ENCODE measurements at regions not wholly inside any gene's neighbourhood (a gene's known extent, or its start where the extent isn't known, plus 50 kb on each side); places are given as distances from the start of the nearest gene placed in this dataset.

DNA sequence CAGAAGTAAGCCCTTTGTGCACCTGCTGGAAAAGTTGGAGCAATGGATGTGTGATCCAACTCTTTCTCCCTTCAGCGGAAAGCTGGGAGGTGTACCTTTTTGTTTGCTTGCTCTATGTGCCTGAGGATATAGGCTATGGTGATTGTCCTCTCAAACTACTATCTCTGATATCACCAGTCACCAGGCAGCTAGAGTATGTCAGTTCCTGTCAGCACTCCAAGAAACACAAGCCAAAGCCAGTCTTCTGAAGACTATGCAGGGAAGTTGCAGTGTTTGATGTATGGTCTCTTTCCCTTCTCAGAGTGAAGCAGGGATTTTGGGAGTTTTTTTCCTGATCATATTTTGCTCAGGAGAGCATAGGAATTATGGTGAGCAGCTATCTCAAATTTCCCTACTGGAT, 146.4 kb downstream of the PTH2R start:
- Histone ChIP-seq H3K4me2 (ENCODE audit: insufficient read depth, insufficient read length, low read length) (no peak overlapping the region), H3K9ac (ENCODE audit: extremely low read depth, insufficient read length, low read length) (no peak overlapping the region), H3K14ac (ENCODE audit: insufficient read depth, low read length) (no peak overlapping the region), H2BK5ac (ENCODE audit: insufficient read length, low read length) (no peak overlapping the region), H2BK120ac (ENCODE audit: low read depth, low read length, poor library complexity, severe bottlenecking) (no peak overlapping the region), H3T11ph (ENCODE audit: low read length) (no peak overlapping the region), H3K4me1 (ENCODE audit: insufficient read depth, low read length) (no peaks in the 10 kb centered on the region), H4K20me1 (ENCODE audit: control insufficient read depth, insufficient read depth, insufficient read length) (no peaks in the 10 kb centered on the region), H3K56ac (ENCODE audit: insufficient read length, low read depth, low read length) (no peak overlapping the region), H3K23me2 (ENCODE audit: insufficient read length, low read depth, low read length, poor library complexity, severe bottlenecking) (no peaks in the 10 kb centered on the region), H2AK5ac (ENCODE audit: insufficient read length, low read length) (no peak overlapping the region), H3K18ac (ENCODE audit: insufficient read length, low read depth, low read length) (no peak overlapping the region), H2AFZ (ENCODE audit: low read length) (no peak overlapping the region), H4K8ac (replicated peaks; ENCODE audit: insufficient read length, low read depth, low read length) (no peak overlapping the region), H2BK12ac (ENCODE audit: insufficient read length, low read depth, low read length) (no peak overlapping the region), H3K23ac (ENCODE audit: insufficient read length, low read depth, low read length) (no peak overlapping the region), H3K9me3 (ENCODE audit: control insufficient read depth, low read depth, low read length) (no peaks in the 10 kb centered on the region), H3K27me3 (ENCODE audit: insufficient read depth, low read length) (no peaks in the 10 kb centered on the region), H3K79me2 (ENCODE audit: insufficient read depth, low read length) (no peaks in the 10 kb centered on the region), H2BK15ac (ENCODE audit: low read depth, low read length) (no peak overlapping the region), H4K5ac (ENCODE audit: insufficient read length, low read depth, low read length) (no peak overlapping the region), H3K27ac (ENCODE audit: insufficient read length, low read depth, low read length) (no peak overlapping the region), H3K79me1 (ENCODE audit: insufficient read depth, low read depth, low read length, poor library complexity, severe bottlenecking) (no peaks in the 10 kb centered on the region), H4K91ac (ENCODE audit: insufficient read length, low read depth, low read length) (no peak overlapping the region), H2BK20ac (ENCODE audit: low read depth, low read length, poor library complexity, severe bottlenecking) (no peak overlapping the region), H3K4ac (ENCODE audit: low read depth, low read length) (no peak overlapping the region)
- Mint-ChIP-seq H3K36me3 (ENCODE audit: insufficient read depth in 1 of 3, low read depth in 3 of 3) (no peaks in the 10 kb centered on the region; a peak in 2 of 7 replicates), H3K4me3 (no peak overlapping the region), H3K27me3 (ENCODE audit: low read depth) (no peaks in the 10 kb centered on the region), H3K4me1 (peaks cover 2 to 3% of the 10 kb centered on the region in 2 experiments; a peak in 2 of 4 replicates), H3K27ac (no peak overlapping the region), H3K9me3 (peaks cover 4 to 6% of the 10 kb centered on the region in 2 experiments; a peak in 3 of 5 replicates)
- DNase-seq, result no peak
- TF ChIP-seq, protein P1, sequence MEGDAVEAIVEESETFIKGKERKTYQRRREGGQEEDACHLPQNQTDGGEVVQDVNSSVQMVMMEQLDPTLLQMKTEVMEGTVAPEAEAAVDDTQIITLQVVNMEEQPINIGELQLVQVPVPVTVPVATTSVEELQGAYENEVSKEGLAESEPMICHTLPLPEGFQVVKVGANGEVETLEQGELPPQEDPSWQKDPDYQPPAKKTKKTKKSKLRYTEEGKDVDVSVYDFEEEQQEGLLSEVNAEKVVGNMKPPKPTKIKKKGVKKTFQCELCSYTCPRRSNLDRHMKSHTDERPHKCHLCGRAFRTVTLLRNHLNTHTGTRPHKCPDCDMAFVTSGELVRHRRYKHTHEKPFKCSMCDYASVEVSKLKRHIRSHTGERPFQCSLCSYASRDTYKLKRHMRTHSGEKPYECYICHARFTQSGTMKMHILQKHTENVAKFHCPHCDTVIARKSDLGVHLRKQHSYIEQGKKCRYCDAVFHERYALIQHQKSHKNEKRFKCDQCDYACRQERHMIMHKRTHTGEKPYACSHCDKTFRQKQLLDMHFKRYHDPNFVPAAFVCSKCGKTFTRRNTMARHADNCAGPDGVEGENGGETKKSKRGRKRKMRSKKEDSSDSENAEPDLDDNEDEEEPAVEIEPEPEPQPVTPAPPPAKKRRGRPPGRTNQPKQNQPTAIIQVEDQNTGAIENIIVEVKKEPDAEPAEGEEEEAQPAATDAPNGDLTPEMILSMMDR (conservative IDR thresholded peaks at IDR 0.05), result no peak
- WGBS (ENCODE audit: extremely low coverage, insufficient read length, low lambda C conversion rate), result no CpG with 5 or more reads among the region's 1 CpG

Data from H9 (cell line).